ENCODE measurements at regions not wholly inside any gene's neighbourhood (a gene's known extent, or its start where the extent isn't known, plus 50 kb on each side); places are given as distances from the start of the nearest gene placed in this dataset.

GRCh38 chr12:33813536-33813935 lies 208.8 kb upstream of the ALG10 start:
- TF ChIP-seq CTCF (IDR thresholded peaks at IDR 0.05; ENCODE audit: poor library complexity, severe bottlenecking) (no peak), RAD21 (conservative IDR thresholded peaks at IDR 0.05) (no peak), POLR2AphosphoS5 (IDR thresholded peaks at IDR 0.05) (no peak), SMC3 (conservative IDR thresholded peaks at IDR 0.05; ENCODE audit: poor library complexity) (no peak), EP300 (conservative IDR thresholded peaks at IDR 0.05; ENCODE audit: poor library complexity, severe bottlenecking) (no peak), REST (IDR thresholded peaks at IDR 0.05; ENCODE audit: borderline replicate concordance) (no peak), EZH2 (IDR thresholded peaks at IDR 0.05; ENCODE audit: borderline replicate concordance, insufficient read depth, low read length, poor library complexity, severe bottlenecking) (no peak)

Measured in neural cell (in vitro differentiated cells).